ENCODE measurements at regions not wholly inside any gene's neighbourhood (a gene's known extent, or its start where the extent isn't known, plus 50 kb on each side); places are given as distances from the start of the nearest gene placed in this dataset.

DNA sequence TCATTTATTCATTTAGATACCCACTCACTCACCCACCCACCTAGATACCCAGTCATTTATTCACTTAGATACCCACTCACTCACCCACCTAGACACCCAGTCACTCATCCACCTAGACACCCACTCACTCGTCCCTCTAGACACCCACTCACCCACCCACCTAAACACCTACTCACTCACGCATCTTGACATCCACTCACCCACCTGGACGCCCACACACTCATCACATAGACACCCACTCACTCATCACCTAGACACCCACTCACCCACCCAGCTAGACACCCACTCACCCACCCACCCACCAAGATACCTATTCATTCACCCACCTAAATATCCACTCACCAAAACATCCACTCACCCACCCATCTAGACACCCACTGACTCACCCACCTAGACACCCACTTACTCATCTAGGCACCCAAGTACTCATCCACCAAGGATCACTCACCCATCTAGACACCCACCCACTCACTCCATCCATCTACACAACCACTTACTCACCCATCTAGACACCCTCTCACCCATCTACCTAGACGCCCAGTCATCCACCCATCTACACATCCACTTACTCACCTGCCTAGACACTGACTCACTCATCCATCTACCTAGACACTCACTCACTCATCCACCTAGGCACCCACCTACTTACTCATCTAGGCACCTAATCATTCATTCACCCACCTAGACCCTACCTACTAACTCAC lies 723.7 kb upstream of the RAB6C start:
- TF ChIP-seq, protein P1, sequence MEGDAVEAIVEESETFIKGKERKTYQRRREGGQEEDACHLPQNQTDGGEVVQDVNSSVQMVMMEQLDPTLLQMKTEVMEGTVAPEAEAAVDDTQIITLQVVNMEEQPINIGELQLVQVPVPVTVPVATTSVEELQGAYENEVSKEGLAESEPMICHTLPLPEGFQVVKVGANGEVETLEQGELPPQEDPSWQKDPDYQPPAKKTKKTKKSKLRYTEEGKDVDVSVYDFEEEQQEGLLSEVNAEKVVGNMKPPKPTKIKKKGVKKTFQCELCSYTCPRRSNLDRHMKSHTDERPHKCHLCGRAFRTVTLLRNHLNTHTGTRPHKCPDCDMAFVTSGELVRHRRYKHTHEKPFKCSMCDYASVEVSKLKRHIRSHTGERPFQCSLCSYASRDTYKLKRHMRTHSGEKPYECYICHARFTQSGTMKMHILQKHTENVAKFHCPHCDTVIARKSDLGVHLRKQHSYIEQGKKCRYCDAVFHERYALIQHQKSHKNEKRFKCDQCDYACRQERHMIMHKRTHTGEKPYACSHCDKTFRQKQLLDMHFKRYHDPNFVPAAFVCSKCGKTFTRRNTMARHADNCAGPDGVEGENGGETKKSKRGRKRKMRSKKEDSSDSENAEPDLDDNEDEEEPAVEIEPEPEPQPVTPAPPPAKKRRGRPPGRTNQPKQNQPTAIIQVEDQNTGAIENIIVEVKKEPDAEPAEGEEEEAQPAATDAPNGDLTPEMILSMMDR (IDR thresholded peaks at IDR 0.05) = no peak
- TF ChIP-seq POLR2A (IDR thresholded peaks at IDR 0.05) = no peak

All from right lobe of liver (tissue), 4 donors.